Body of pancreas (tissue), 4 donors: ENCODE measurements at regions not wholly inside any gene's neighbourhood (a gene's known extent, or its start where the extent isn't known, plus 50 kb on each side); places are given as distances from the start of the nearest gene placed in this dataset.

Experiments
- ATAC-seq: fragments of 150-250 bp; one replicate; pipeline ENCODE4 v1.9.1; 2016
- DNase-seq, 4 donors: peaks; one replicate each; pipeline ENCODE4 v3.0.0-alpha.2; 2019
- H3K27ac ChIP-seq, 4 donors: fragments of 200-600 bp; sonication (generic); 1 replicate in 3 of 4; 2 replicates in 1 of 4; pipeline versions ENCODE4 v1.5.1 to v1.6.1; 2016 to 2019; ENCODE audit warnings: mild to moderate bottlenecking in 1 of 4, mixed read lengths in 1 of 4, moderate library complexity in 1 of 4
- H3K27me3 ChIP-seq, 2 donors: fragments of 200-600 bp; sonication (generic); one replicate each; pipeline ENCODE4 v1.6.0; 2016; ENCODE audit warnings: mild to moderate bottlenecking in 1 of 2
- H3K36me3 ChIP-seq, 2 donors: fragments of 200-600 bp; sonication (generic); replicated peaks in 1 of 2; 2 replicates each; pipeline ENCODE4 v1.5.1; 2016; ENCODE audit warnings: low read depth in 2 of 2; ENCODE audit not compliant: insufficient read depth in 1 of 2
- H3K4me1 ChIP-seq: fragments of 200-600 bp; sonication (generic); one replicate; pipeline ENCODE4 v1.6.0; 2016
- H3K4me3 ChIP-seq, 2 donors: fragments of 200-600 bp; sonication (generic); 1 replicate in 1 of 2; 2 replicates in 1 of 2; pipeline ENCODE4 v1.5.1; 2016 to 2019
- H3K9me3 ChIP-seq, 3 donors: fragments of 200-600 bp; sonication (generic); 1 replicate in 2 of 3; 2 replicates in 1 of 3; pipeline ENCODE4 v1.5.1; 2016
- POLR2A ChIP-seq, 3 donors: fragments of 450-650 bp; IDR thresholded peaks; one replicate each; pipeline ENCODE4 v1.6.1; 2016; ENCODE audit warnings: antibody characterized with exemption in 3 of 3, mild to moderate bottlenecking in 2 of 3
- WGBS, 2 donors: methylation state at CpG; one replicate each; pipeline ENCODE4 v1.1.5; 2017; 5-methylcytosine and 5-hydroxymethylcytosine counted together
- intact Hi-C: fragments of 100-400 bp; cut with DNase I; formaldehyde crosslinking; loops from one replicate; pipeline ENCODE4 v1.15.1; 2023
- TF ChIP-seq, protein P1 (sequence below), 7 experiments: fragments of 450-650 bp in 4 of 7; fragments of 200-600 bp in 3 of 7; sonication (generic) in 3 of 7; IDR thresholded peaks; one replicate each; pipeline ENCODE4 v1.5.1; 2016 to 2019; ENCODE audit warnings: antibody characterized with exemption in 7 of 7

DNA sequence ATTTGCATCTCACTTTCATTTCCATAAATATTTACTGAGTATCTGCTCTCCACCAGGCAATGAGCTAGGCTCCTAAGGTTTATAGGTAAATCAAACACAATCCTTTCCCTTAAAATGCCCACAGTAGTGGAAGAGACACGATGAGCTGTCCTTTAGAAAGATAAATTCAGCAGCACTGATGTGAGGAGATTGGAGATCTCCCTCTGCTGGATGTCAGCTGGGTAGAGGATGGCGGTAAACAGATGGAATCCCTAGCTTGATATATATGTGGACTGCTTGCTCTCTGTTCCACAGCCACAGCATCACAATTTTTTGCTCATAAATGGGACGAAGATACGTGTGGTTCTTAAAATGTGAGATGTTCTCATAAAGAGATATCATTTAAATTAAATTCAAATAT is 216.4 kb upstream of the RASGEF1B start:
- WGBS, 2 donors: 45 to 57% methylated on average over 4 of the region's 4 CpGs
- TF ChIP-seq POLR2A (IDR thresholded peaks at IDR 0.05): no peak
- TF ChIP-seq, protein P1, sequence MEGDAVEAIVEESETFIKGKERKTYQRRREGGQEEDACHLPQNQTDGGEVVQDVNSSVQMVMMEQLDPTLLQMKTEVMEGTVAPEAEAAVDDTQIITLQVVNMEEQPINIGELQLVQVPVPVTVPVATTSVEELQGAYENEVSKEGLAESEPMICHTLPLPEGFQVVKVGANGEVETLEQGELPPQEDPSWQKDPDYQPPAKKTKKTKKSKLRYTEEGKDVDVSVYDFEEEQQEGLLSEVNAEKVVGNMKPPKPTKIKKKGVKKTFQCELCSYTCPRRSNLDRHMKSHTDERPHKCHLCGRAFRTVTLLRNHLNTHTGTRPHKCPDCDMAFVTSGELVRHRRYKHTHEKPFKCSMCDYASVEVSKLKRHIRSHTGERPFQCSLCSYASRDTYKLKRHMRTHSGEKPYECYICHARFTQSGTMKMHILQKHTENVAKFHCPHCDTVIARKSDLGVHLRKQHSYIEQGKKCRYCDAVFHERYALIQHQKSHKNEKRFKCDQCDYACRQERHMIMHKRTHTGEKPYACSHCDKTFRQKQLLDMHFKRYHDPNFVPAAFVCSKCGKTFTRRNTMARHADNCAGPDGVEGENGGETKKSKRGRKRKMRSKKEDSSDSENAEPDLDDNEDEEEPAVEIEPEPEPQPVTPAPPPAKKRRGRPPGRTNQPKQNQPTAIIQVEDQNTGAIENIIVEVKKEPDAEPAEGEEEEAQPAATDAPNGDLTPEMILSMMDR (IDR thresholded peaks at IDR 0.05): no peak
- Histone ChIP-seq H3K4me3 (no peak overlapping the region), H3K4me1 (no peaks in the 10 kb centered on the region), H3K36me3 (no peaks in the 10 kb centered on the region), H3K27me3 (no peaks in the 10 kb centered on the region), H3K9me3 (no peaks in the 10 kb centered on the region), H3K27ac (no peak overlapping the region)
- intact Hi-C loops: no loop called here
- ATAC-seq: no peak
- no peak for DNase-seq

DNA sequence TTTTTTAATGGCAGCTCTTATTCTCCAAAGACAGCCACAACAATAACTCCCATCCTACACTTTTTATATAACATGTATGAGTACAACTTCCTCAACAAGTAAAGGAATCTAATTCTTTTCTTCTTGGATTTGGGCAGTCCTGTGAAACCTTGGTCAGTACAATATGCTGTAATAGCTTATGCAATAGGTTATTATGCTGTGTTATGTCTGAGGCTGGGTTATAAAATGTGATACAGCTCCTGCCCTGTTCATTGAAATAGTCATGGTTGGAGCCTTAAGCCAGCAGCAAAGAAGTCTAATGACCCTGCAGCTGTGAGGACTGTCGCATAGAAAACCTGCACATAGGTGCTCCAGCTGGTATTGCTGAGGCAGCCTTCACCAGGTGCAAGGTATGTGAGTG is 215.8 kb upstream of the RASGEF1B start:
- no peaks in the 10 kb centered on the region for H3K9me3 ChIP-seq

DNA sequence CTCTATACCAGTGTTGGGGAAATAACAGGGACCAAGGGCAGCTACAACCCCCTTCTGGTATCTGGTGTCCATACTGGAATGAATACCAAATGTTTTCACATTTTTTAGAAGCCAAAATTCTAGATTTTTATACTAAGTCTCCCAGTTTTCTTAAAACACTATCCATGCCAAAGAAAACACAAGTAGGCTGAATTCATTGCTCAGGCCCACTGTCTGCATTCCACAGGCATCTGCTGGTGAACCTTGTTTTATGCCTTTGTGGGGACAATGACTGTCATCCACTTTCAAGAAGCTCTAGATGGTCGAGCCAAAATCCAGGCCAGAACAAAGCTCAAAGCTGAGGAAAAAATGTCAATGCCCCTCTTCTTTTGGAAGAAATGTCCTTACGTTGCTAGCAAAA is 213.4 kb upstream of the RASGEF1B start:
- Histone ChIP-seq H3K36me3 (no peaks in the 10 kb centered on the region), H3K9me3 (no peaks in the 10 kb centered on the region), H3K4me1 (no peaks in the 10 kb centered on the region), H3K27me3 (no peaks in the 10 kb centered on the region), H3K27ac (no peak overlapping the region), H3K4me3 (no peak overlapping the region)
- TF ChIP-seq POLR2A (IDR thresholded peaks at IDR 0.05): no peak
- TF ChIP-seq, protein P1 (IDR thresholded peaks at IDR 0.05): no peak
- DNase-seq (no peak), ATAC-seq (no peak)
- WGBS, 2 donors: 58 to 64% methylated on average over 2 of the region's 2 CpGs
- intact Hi-C loops: no loop called here

More for the DNA sequence above, 215.8 kb upstream of the RASGEF1B start:
- intact Hi-C loops: no loop called here
- H3K4me3 ChIP-seq: no peak overlapping the region
- H3K36me3 ChIP-seq: no peaks in the 10 kb centered on the region
- H3K27ac ChIP-seq: no peak overlapping the region
- TF ChIP-seq, protein P1 (IDR thresholded peaks at IDR 0.05): no peak
- no peak for TF ChIP-seq POLR2A (IDR thresholded peaks at IDR 0.05)
- 84 to 86% methylated on average over 1 of the region's 1 CpG for WGBS, 2 donors
- H3K27me3 ChIP-seq: no peaks in the 10 kb centered on the region
- no peak for DNase-seq
- no peak for ATAC-seq
- H3K4me1 ChIP-seq: no peaks in the 10 kb centered on the region

DNA sequence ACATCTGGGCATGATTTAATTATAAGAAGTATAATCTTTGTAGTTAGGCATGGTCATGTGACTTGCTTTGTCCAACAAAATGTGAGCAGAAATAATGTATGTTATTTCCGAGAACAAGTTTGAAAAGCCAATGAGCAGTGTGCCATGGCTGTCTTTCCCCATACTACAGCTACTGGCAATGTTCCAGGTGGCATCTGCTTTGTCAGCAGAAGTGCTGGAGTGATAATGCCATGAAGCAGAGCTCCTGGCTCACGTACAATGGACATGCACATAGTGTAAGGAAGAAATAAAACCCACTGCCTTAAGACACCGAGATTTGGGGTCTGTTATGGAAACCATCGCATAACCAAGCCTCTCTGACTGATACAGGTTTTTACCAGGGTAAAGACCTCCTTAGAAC is 212.6 kb upstream of the RASGEF1B start:
- peak in 2 of 4 donors; percentile 7 to 22 for DNase-seq

DNA sequence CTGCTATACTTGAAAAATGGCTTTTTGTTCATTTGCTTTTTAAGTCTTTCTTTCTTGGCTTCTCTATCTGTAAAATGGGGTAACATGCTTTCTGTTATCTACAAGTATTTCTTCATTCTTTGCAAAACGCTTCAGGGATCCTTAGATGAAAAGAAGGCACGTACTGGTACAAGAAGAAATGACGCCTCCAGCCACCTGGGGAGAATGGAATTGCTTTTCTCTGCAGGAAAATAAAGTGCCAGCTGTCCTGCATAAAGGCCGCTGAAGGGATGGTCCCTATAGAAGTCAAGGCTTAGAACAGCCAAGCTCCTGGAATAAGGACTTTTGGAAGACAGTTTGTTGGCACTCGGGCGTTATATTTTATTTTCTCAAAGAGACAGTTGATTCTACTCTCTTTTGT is 210.8 kb upstream of the RASGEF1B start:
- no peaks in the 10 kb centered on the region for H3K36me3 ChIP-seq
- H3K27me3 ChIP-seq: no peaks in the 10 kb centered on the region
- H3K9me3 ChIP-seq: no peaks in the 10 kb centered on the region
- 62 to 68% methylated on average over 6 of the region's 6 CpGs for WGBS, 2 donors
- H3K27ac ChIP-seq: no peak overlapping the region
- H3K4me3 ChIP-seq: no peak overlapping the region
- H3K4me1 ChIP-seq: no peaks in the 10 kb centered on the region
- ATAC-seq: no peak
- no peak for DNase-seq
- intact Hi-C loops: no loop called here
- no peak for TF ChIP-seq POLR2A (IDR thresholded peaks at IDR 0.05)
- TF ChIP-seq, protein P1 (IDR thresholded peaks at IDR 0.05): no peak

More for the DNA sequence above, 212.6 kb upstream of the RASGEF1B start:
- no peaks in the 10 kb centered on the region for H3K27me3 ChIP-seq
- H3K27ac ChIP-seq: no peak overlapping the region
- 78 to 84% methylated on average over 4 of the region's 4 CpGs for WGBS, 2 donors
- TF ChIP-seq, protein P1 (IDR thresholded peaks at IDR 0.05): no peak
- no peaks in the 10 kb centered on the region for H3K4me1 ChIP-seq
- no peak for ATAC-seq
- intact Hi-C loops: no loop called here
- no peak overlapping the region for H3K4me3 ChIP-seq
- no peaks in the 10 kb centered on the region for H3K36me3 ChIP-seq
- H3K9me3 ChIP-seq: no peaks in the 10 kb centered on the region
